Central memory CD8-positive, alpha-beta T cell (primary cell): ENCODE measurements at regions not wholly inside any gene's neighbourhood (a gene's known extent, or its start where the extent isn't known, plus 50 kb on each side); places are given as distances from the start of the nearest gene placed in this dataset.

Experiments
- ATAC-seq: fragments of 150-1000 bp; cut with Tn5 transposase; replicated peaks from 2 replicates; pipeline ENCODE4 v1.10.0; 2022; ENCODE audit warnings: mild to moderate bottlenecking, moderate FRiP score, moderate number of reproducible peaks; ENCODE audit not compliant: poor library complexity, severe bottlenecking; ENCODE audit errors: extremely low read depth
- DNase-seq, 2 donors: peaks; one replicate each; pipeline ENCODE4 v3.0.0; 2021; ENCODE audit warnings: low spot score in 2 of 2
- H3K27ac Mint-ChIP-seq: one replicate; pipeline ENCODE4 v1.8.0; 2022; ENCODE audit warnings: low read depth, mild to moderate bottlenecking, moderate library complexity, mixed read lengths
- H3K27me3 Mint-ChIP-seq: one replicate; pipeline ENCODE4 v1.8.0; 2022; ENCODE audit warnings: mixed read lengths
- H3K36me3 Mint-ChIP-seq: one replicate; pipeline ENCODE4 v1.8.0; 2022; ENCODE audit warnings: mild to moderate bottlenecking, moderate library complexity, mixed read lengths; ENCODE audit not compliant: insufficient read depth
- H3K4me1 Mint-ChIP-seq: one replicate; pipeline ENCODE4 v1.8.0; 2022; ENCODE audit warnings: mixed read lengths
- H3K4me3 Mint-ChIP-seq: one replicate; pipeline ENCODE4 v1.8.0; 2022; ENCODE audit warnings: mild to moderate bottlenecking, moderate library complexity, mixed read lengths
- H3K9me3 Mint-ChIP-seq: one replicate; pipeline ENCODE4 v1.8.0; 2022; ENCODE audit warnings: mixed read lengths

- Mint-ChIP-seq H3K36me3 (no peaks in the 10 kb centered on the region), H3K27me3 (peaks cover 70% of the 10 kb centered on the region), H3K4me1 (peaks cover 6% of the 10 kb centered on the region), H3K4me3 (no peak overlapping the region), H3K27ac (no peak overlapping the region), H3K9me3 (no peaks in the 10 kb centered on the region)
- ATAC-seq (no peak), DNase-seq (no peak)
Measured at GRCh38 chr1:22363403-22364325, 88.0 kb upstream of the ZBTB40 start.

GRCh38 chr1:22364326-22364650 is 87.4 kb upstream of the ZBTB40 start:
- no peak for ATAC-seq
- H3K27me3 Mint-ChIP-seq = peaks cover 70% of the 10 kb centered on the region
- no peak overlapping the region for H3K27ac Mint-ChIP-seq

GRCh38 chr1:22364764-22365163 is 86.9 kb upstream of the ZBTB40 start:
- Mint-ChIP-seq H3K4me3 (no peak overlapping the region), H3K36me3 (no peaks in the 10 kb centered on the region), H3K27ac (no peak overlapping the region), H3K27me3 (peaks cover 69% of the 10 kb centered on the region), H3K4me1 (peaks cover 2% of the 10 kb centered on the region), H3K9me3 (no peaks in the 10 kb centered on the region)
- ATAC-seq (no peak), DNase-seq (no peak)

More at GRCh38 chr1:22364326-22364650, 87.4 kb upstream of the ZBTB40 start:
- no peak for DNase-seq
- Mint-ChIP-seq H3K4me3 (no peak overlapping the region), H3K36me3 (no peaks in the 10 kb centered on the region), H3K9me3 (no peaks in the 10 kb centered on the region), H3K4me1 (peaks cover 6% of the 10 kb centered on the region)

- H3K27ac Mint-ChIP-seq = no peak overlapping the region
- ATAC-seq = no peak
Measured at GRCh38 chr1:22365331-22366295, 86.0 kb upstream of the ZBTB40 start.

GRCh38 chr1:22366346-22366745 is 85.3 kb upstream of the ZBTB40 start:
- no peaks in the 10 kb centered on the region for H3K4me1 Mint-ChIP-seq
- H3K27ac Mint-ChIP-seq = no peak overlapping the region
- no peaks in the 10 kb centered on the region for H3K9me3 Mint-ChIP-seq
- ATAC-seq = no peak
- H3K36me3 Mint-ChIP-seq = no peaks in the 10 kb centered on the region
- H3K4me3 Mint-ChIP-seq = no peak overlapping the region
- peaks cover 70% of the 10 kb centered on the region for H3K27me3 Mint-ChIP-seq
- DNase-seq = no peak

More at GRCh38 chr1:22365331-22366295, 86.0 kb upstream of the ZBTB40 start:
- DNase-seq = no peak
- H3K9me3 Mint-ChIP-seq = no peaks in the 10 kb centered on the region
- no peaks in the 10 kb centered on the region for H3K4me1 Mint-ChIP-seq
- peaks cover 69% of the 10 kb centered on the region for H3K27me3 Mint-ChIP-seq
- H3K36me3 Mint-ChIP-seq = no peaks in the 10 kb centered on the region
- no peak overlapping the region for H3K4me3 Mint-ChIP-seq

- Mint-ChIP-seq H3K36me3 (no peaks in the 10 kb centered on the region), H3K4me1 (no peaks in the 10 kb centered on the region), H3K27me3 (peaks cover 69% of the 10 kb centered on the region), H3K9me3 (no peaks in the 10 kb centered on the region), H3K27ac (no peak overlapping the region), H3K4me3 (no peak overlapping the region)
- no peak for DNase-seq
- no peak for ATAC-seq
Measured at GRCh38 chr1:22368125-22368524, 83.5 kb upstream of the ZBTB40 start.

- Mint-ChIP-seq H3K27ac (no peak overlapping the region), H3K27me3 (peaks cover 55% of the 10 kb centered on the region), H3K9me3 (no peaks in the 10 kb centered on the region), H3K4me3 (no peak overlapping the region), H3K4me1 (no peaks in the 10 kb centered on the region), H3K36me3 (no peaks in the 10 kb centered on the region)
- DNase-seq (no peak), ATAC-seq (no peak)
Measured at GRCh38 chr1:22369294-22370189, 82.1 kb upstream of the ZBTB40 start.

- DNase-seq (no peak), ATAC-seq (no peak)
- Mint-ChIP-seq H3K27me3 (peaks cover 52% of the 10 kb centered on the region), H3K27ac (no peak overlapping the region), H3K36me3 (no peaks in the 10 kb centered on the region), H3K4me3 (no peak overlapping the region), H3K9me3 (no peaks in the 10 kb centered on the region), H3K4me1 (no peaks in the 10 kb centered on the region)
Measured at GRCh38 chr1:22370190-22370498, 81.5 kb upstream of the ZBTB40 start.

- Mint-ChIP-seq H3K36me3 (no peaks in the 10 kb centered on the region), H3K27ac (no peak overlapping the region), H3K4me3 (no peak overlapping the region), H3K4me1 (no peaks in the 10 kb centered on the region), H3K9me3 (no peaks in the 10 kb centered on the region), H3K27me3 (peaks cover 54% of the 10 kb centered on the region)
- DNase-seq = no peak
- ATAC-seq = no peak
Measured at GRCh38 chr1:22371408-22371807, 80.2 kb upstream of the ZBTB40 start.

GRCh38 chr1:22373252-22373651 is 78.4 kb upstream of the ZBTB40 start:
- Mint-ChIP-seq H3K27ac (no peak overlapping the region), H3K9me3 (no peaks in the 10 kb centered on the region), H3K36me3 (no peaks in the 10 kb centered on the region), H3K27me3 (peaks cover 44% of the 10 kb centered on the region), H3K4me1 (no peaks in the 10 kb centered on the region), H3K4me3 (no peak overlapping the region)
- ATAC-seq (no peak), DNase-seq (no peak)

- H3K4me1 Mint-ChIP-seq = no peaks in the 10 kb centered on the region
- H3K27me3 Mint-ChIP-seq = peaks cover 36% of the 10 kb centered on the region
Measured at GRCh38 chr1:22374001-22374400, 77.7 kb upstream of the ZBTB40 start.

GRCh38 chr1:22375601-22376000 is 76.0 kb upstream of the ZBTB40 start:
- no peak for ATAC-seq
- H3K27ac Mint-ChIP-seq = no peak overlapping the region
- H3K4me3 Mint-ChIP-seq = no peak overlapping the region
- no peaks in the 10 kb centered on the region for H3K9me3 Mint-ChIP-seq
- no peak for DNase-seq
- H3K36me3 Mint-ChIP-seq = peaks cover 2% of the 10 kb centered on the region
- peaks cover 23% of the 10 kb centered on the region for H3K27me3 Mint-ChIP-seq
- H3K4me1 Mint-ChIP-seq = no peaks in the 10 kb centered on the region

More at GRCh38 chr1:22374001-22374400, 77.7 kb upstream of the ZBTB40 start:
- H3K4me3 Mint-ChIP-seq = no peak overlapping the region
- no peak for DNase-seq
- no peak overlapping the region for H3K27ac Mint-ChIP-seq
- H3K9me3 Mint-ChIP-seq = no peaks in the 10 kb centered on the region
- H3K36me3 Mint-ChIP-seq = no peaks in the 10 kb centered on the region
- no peak for ATAC-seq
